ENCODE measurements at regions not wholly inside any gene's neighbourhood (a gene's known extent, or its start where the extent isn't known, plus 50 kb on each side); places are given as distances from the start of the nearest gene placed in this dataset.

DNA sequence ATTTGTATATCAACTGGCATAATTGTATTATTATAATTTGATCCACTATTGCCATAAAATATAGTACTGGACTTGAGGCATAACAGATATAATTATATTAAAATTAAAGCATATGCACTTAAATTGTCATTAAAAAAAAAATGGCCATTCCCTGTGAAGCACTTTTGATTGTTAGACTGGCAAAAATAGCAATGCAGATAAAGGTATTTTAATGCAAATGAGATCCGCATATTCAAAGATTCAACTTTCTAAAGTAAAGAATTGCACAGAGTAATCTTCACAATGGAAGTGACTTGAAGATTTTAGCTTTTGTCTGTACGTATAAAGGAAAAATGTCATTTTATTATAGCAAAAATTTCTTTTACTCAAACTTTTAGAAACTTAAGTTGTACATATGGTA is 871.8 kb upstream of the PABPC4L start:
- H3K27me3 Mint-ChIP-seq (ENCODE audit: low read depth), result no peaks in the 10 kb centered on the region
- H3K36me3 Mint-ChIP-seq (ENCODE audit: low read depth), result no peaks in the 10 kb centered on the region
- no peak for ATAC-seq
- H3K4me3 Mint-ChIP-seq, result no peak overlapping the region
- ChIA-PET CTCF (no interaction called here), POLR2A (no interaction called here)
- no peak for DNase-seq
- H3K4me1 Mint-ChIP-seq (ENCODE audit: low read depth), result no peaks in the 10 kb centered on the region
- no peak overlapping the region for H3K27ac Mint-ChIP-seq
- peaks cover 14% of the 10 kb centered on the region for H3K9me3 Mint-ChIP-seq (ENCODE audit: insufficient read depth)

DNA sequence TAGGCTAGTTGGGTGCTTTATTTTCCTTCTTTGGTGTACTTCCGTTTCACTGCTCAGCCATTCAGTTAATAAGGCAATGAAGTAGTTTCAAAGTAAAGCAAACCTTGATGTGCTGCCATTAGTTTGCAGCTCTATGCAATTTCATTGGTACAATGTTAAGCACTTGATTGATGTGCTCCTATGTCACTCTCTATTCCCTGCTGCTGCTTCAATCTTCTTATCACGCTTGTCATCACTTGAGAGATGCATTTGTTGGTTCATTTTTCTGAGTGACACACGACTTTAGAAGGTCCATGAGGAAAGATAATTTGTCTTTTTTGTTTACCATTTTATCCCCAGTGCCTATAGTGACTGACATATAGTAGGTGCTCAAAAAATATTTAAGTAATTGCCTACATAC is 871.0 kb upstream of the PABPC4L start:
- CTCF ChIA-PET, result no interaction called here
- ATAC-seq (no peak), DNase-seq (no peak)
- Mint-ChIP-seq H3K4me1 (ENCODE audit: low read depth) (no peaks in the 10 kb centered on the region), H3K9me3 (ENCODE audit: insufficient read depth) (peaks cover 11% of the 10 kb centered on the region), H3K27ac (no peak overlapping the region), H3K4me3 (no peak overlapping the region), H3K36me3 (ENCODE audit: low read depth) (no peaks in the 10 kb centered on the region), H3K27me3 (ENCODE audit: low read depth) (no peaks in the 10 kb centered on the region)
- POLR2A ChIA-PET, result no interaction called here

DNA sequence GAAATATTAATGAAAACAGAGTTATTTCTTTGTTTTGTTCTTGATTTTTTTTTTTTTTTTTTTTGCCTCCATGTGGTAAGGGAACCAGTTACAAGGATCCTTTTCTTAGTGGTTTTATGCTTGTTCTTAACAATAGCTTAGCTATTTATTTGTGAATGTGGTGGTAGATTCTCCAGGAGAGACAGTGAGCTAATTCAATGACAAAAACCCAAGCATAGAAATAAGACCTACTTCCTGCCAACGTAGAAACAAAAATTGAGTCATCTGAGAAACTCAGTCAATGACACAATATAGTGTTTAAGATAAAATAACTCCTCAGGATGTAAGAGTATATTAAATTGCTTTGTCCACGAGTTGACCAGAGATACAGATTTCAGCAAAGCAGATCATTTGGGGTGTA is 863.8 kb upstream of the PABPC4L start:
- no peaks in the 10 kb centered on the region for H3K36me3 Mint-ChIP-seq (ENCODE audit: low read depth)
- no peak for ATAC-seq
- DNase-seq, result no peak
- no peaks in the 10 kb centered on the region for H3K4me1 Mint-ChIP-seq (ENCODE audit: low read depth)
- no peaks in the 10 kb centered on the region for H3K27me3 Mint-ChIP-seq (ENCODE audit: low read depth)
- CTCF ChIA-PET, result no interaction called here
- POLR2A ChIA-PET, result no interaction called here
- no peak overlapping the region for H3K4me3 Mint-ChIP-seq
- peaks cover 3% of the 10 kb centered on the region for H3K9me3 Mint-ChIP-seq (ENCODE audit: insufficient read depth)
- no peak overlapping the region for H3K27ac Mint-ChIP-seq

DNA sequence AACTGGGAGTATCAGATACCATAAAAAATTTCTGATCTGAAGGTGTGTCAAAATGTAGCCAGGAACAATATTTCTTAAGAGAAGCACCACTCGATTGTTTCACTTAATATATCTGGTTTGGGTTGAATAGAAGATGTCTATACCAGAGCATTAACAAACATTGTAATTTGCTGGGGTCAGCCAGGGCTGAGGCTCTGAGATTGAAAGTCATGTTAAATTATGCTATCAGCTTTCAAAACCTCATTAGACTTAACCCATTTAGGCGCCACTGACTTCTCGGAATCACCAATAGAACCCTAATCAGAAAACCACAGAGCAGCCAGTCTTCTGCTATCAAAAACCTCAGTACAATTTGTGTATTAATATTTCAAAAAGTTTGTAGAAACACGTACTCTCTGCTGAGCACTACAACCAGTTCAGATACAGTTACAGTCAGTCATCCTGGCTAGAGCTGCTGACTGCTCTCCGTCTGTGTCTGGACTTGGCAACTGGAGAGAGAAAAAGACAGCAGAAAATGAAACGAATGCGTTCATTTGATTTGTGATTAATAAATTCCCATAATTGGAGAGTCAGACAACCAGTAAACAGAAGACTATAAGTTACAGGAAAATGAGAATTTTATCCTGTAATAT is 848.6 kb upstream of the PABPC4L start:
- CTCF ChIA-PET, result no interaction called here
- no peak overlapping the region for H3K4me3 Mint-ChIP-seq
- DNase-seq (no peak), ATAC-seq (no peak)
- no peak overlapping the region for H3K27ac Mint-ChIP-seq
- H3K27me3 Mint-ChIP-seq (ENCODE audit: low read depth), result no peaks in the 10 kb centered on the region
- H3K4me1 Mint-ChIP-seq (ENCODE audit: low read depth), result no peaks in the 10 kb centered on the region
- H3K36me3 Mint-ChIP-seq (ENCODE audit: low read depth), result no peaks in the 10 kb centered on the region
- POLR2A ChIA-PET, result no interaction called here
- H3K9me3 Mint-ChIP-seq (ENCODE audit: insufficient read depth), result no peaks in the 10 kb centered on the region

DNA sequence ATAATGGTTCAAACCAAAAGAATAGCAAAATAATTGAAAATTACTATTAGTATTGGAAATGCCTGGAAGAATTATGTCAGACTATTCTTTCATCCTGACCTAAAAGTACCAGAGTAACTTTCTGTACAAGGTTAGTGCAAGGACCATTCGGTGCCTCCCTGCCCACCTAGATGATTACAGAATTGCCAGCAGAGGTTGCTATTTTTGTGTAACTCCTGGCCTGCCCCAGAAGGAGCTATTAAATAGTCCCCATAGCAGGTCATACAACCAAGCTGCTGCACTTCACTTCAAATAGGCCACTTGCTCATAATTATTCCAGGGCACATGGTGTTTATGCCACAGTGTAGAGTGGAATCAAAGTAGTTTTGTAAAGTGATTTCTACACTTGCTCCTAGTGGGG is 831.1 kb upstream of the PABPC4L start:
- ATAC-seq (no peak), DNase-seq (no peak)
- Mint-ChIP-seq H3K36me3 (ENCODE audit: low read depth) (no peaks in the 10 kb centered on the region), H3K27me3 (ENCODE audit: low read depth) (no peaks in the 10 kb centered on the region), H3K4me3 (no peak overlapping the region), H3K27ac (no peak overlapping the region), H3K4me1 (ENCODE audit: low read depth) (no peaks in the 10 kb centered on the region), H3K9me3 (ENCODE audit: insufficient read depth) (no peaks in the 10 kb centered on the region)
- ChIA-PET CTCF (no interaction called here), POLR2A (no interaction called here)

DNA sequence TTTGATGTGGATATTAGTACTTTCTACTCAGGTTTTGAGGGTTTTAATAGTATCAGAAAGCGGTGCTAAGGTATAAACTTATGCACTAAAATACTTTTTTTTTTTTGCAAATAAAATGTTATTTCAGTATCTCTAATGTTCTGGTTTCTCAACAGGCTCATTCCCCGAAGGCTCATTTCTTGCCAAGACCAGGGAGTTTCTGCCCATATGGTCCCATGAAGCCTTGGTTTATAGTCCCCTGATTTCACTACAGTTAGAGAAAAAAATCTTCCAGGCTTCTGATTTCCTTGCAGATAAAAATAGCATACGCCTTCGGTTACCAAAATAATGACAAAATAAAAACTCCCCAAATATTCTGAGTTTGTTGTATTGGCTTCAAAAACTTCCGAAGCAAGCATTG is 814.2 kb upstream of the PABPC4L start:
- no peaks in the 10 kb centered on the region for H3K27me3 Mint-ChIP-seq (ENCODE audit: low read depth)
- no peak for DNase-seq
- ATAC-seq, result no peak

DNA sequence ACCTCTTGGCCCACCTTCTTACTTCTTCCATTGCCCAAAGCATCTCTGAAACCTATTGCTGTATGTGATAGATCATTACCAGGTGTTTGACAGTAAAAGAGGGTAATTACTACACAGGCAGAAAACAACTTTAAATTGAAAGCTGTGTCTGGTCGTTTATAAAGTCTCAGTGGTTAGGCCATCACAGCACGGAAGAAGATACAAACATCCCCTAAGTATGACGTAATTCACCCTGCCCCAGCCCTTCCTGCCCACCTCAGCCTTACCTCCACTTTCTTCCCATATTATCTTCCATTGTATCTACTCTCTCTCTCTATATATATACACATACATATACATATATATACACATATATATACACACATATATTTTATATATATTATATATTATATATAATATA is 805.8 kb upstream of the PABPC4L start:
- no peak for DNase-seq
- no peak overlapping the region for H3K27ac Mint-ChIP-seq
- no peak for ATAC-seq
- H3K4me1 Mint-ChIP-seq (ENCODE audit: low read depth), result no peaks in the 10 kb centered on the region
- CTCF ChIA-PET, result no interaction called here
- no peak overlapping the region for H3K4me3 Mint-ChIP-seq
- POLR2A ChIA-PET, result no interaction called here
- no peaks in the 10 kb centered on the region for H3K27me3 Mint-ChIP-seq (ENCODE audit: low read depth)
- no peaks in the 10 kb centered on the region for H3K36me3 Mint-ChIP-seq (ENCODE audit: low read depth)
- H3K9me3 Mint-ChIP-seq (ENCODE audit: insufficient read depth), result no peaks in the 10 kb centered on the region

More for the DNA sequence above, 814.2 kb upstream of the PABPC4L start:
- Mint-ChIP-seq H3K36me3 (ENCODE audit: low read depth) (no peaks in the 10 kb centered on the region), H3K9me3 (ENCODE audit: insufficient read depth) (peaks cover 3% of the 10 kb centered on the region), H3K4me1 (ENCODE audit: low read depth) (no peaks in the 10 kb centered on the region), H3K27ac (no peak overlapping the region), H3K4me3 (no peak overlapping the region)
- ChIA-PET POLR2A (no interaction called here), CTCF (no interaction called here)

DNA sequence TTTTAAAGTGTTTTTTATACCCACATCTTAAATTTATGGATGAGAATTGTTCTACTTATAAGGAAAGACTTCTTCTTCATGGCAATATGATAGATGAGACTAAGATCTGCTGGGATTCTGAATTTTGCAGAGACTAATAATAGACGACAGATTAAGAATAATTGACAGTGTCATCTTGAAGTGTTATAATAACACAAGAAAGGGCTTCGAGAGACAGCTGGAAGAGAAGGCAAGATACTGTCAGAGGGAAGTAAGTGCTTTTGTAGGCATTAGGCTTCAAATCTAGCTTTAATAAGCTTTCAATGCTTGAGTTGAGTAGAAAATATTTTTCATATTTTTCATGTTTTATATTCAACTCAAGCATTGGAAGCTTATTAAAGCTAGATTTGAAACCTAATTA is 797.6 kb upstream of the PABPC4L start:
- Mint-ChIP-seq H3K4me3 (no peak overlapping the region), H3K27me3 (ENCODE audit: low read depth) (no peaks in the 10 kb centered on the region), H3K9me3 (ENCODE audit: insufficient read depth) (no peaks in the 10 kb centered on the region), H3K36me3 (ENCODE audit: low read depth) (no peaks in the 10 kb centered on the region), H3K27ac (no peak overlapping the region), H3K4me1 (ENCODE audit: low read depth) (no peaks in the 10 kb centered on the region)
- POLR2A ChIA-PET, result no interaction called here
- ATAC-seq (no peak), DNase-seq (no peak)
- CTCF ChIA-PET, result no interaction called here

DNA sequence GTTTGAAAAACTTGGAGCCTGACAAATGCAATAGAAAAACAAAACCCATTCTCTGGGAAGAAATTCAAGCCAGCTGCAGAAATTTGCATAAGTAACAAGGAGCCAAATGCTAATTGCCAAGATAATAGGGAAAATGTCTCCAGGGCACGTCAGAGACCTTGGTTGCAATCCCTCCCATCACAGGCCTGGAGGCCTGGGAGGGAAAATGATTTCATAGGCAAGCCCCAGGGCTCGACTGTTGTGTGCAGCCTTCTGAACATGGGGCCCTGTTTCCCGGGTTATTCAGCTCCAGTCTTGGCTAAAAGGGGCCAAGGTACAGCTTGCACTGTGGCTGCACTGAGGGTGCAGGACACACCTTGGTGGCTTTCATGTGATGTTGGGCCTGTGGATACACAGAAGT is 760.4 kb upstream of the PABPC4L start:
- Mint-ChIP-seq H3K27me3 (ENCODE audit: low read depth) (no peaks in the 10 kb centered on the region), H3K36me3 (ENCODE audit: low read depth) (no peaks in the 10 kb centered on the region), H3K9me3 (ENCODE audit: insufficient read depth) (peaks cover 3% of the 10 kb centered on the region), H3K4me1 (ENCODE audit: low read depth) (no peaks in the 10 kb centered on the region), H3K4me3 (no peak overlapping the region), H3K27ac (no peak overlapping the region)
- ATAC-seq (no peak), DNase-seq (no peak)
- CTCF ChIA-PET, result no interaction called here
- POLR2A ChIA-PET, result no interaction called here

DNA sequence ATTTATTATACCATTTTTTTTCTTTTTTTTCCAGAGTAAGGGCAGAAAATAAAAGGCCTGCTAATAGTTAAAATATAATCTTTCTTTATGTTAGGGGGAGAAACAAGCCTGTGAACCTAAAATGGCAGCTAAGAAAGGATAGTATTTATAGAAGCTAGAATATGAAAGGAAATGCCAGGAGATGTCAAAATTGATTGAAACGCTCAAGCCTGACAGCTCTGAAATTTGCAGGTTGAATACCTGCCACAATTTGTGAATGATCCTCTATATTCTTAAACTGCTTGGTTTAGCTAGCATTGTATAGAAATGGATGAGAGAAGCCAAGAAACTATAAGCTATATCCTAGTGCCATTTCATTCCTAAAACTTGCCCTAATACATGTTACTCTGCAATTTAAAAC is 757.3 kb upstream of the PABPC4L start:
- no peaks in the 10 kb centered on the region for H3K27me3 Mint-ChIP-seq (ENCODE audit: low read depth)
- no peaks in the 10 kb centered on the region for H3K36me3 Mint-ChIP-seq (ENCODE audit: low read depth)
- CTCF ChIA-PET, result no interaction called here
- no peaks in the 10 kb centered on the region for H3K4me1 Mint-ChIP-seq (ENCODE audit: low read depth)
- H3K4me3 Mint-ChIP-seq, result no peak overlapping the region
- H3K27ac Mint-ChIP-seq, result no peak overlapping the region
- POLR2A ChIA-PET, result no interaction called here
- peaks cover 17% of the 10 kb centered on the region for H3K9me3 Mint-ChIP-seq (ENCODE audit: insufficient read depth)
- no peak for DNase-seq
- no peak for ATAC-seq

DNA sequence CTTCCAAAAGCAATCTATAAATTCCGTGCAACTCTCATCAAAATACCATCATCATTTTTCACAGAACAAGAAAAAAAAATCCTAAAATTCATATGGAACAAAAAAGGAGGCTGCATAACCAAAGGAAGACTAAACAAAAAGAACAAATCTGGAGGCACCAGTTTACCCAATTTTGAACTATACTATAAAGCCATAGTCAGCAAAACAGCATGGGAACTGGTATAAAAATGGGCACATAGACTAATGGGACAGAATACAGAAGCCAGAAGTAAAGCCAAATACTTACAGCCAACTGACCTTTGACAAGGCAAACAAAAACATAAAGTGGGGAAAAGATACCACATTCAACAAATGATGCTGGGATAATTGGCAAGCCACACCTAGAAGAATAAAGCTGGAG is 753.5 kb upstream of the PABPC4L start:
- H3K27ac Mint-ChIP-seq, result no peak overlapping the region
- H3K4me3 Mint-ChIP-seq, result no peak overlapping the region
- ATAC-seq (no peak), DNase-seq (no peak)
- no peaks in the 10 kb centered on the region for H3K4me1 Mint-ChIP-seq (ENCODE audit: low read depth)
- ChIA-PET POLR2A (no interaction called here), CTCF (no interaction called here)
- peaks cover 17% of the 10 kb centered on the region for H3K9me3 Mint-ChIP-seq (ENCODE audit: insufficient read depth)
- no peaks in the 10 kb centered on the region for H3K36me3 Mint-ChIP-seq (ENCODE audit: low read depth)
- H3K27me3 Mint-ChIP-seq (ENCODE audit: low read depth), result no peaks in the 10 kb centered on the region

DNA sequence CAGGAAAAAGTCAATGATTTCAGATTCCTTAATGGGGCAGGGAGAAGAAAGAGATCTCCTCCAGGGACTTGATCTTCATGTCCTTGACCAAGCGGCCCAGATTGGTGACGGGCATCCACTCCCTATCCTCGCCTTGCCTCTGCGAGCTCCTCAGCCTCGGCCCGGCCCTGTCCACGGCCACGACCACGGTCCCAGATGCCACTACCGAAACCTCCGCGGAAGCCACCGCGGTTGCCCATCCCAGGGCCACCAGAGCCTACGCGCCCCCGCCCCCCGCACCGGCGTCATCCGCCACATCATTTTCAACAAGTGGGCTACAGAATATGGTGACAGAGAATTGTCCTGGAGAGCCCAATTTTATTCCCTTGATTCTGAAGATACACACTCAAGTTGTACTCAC is 751.2 kb upstream of the PABPC4L start:
- POLR2A ChIA-PET, result no interaction called here
- CTCF ChIA-PET, result no interaction called here
- H3K27me3 Mint-ChIP-seq (ENCODE audit: low read depth), result no peaks in the 10 kb centered on the region

DNA sequence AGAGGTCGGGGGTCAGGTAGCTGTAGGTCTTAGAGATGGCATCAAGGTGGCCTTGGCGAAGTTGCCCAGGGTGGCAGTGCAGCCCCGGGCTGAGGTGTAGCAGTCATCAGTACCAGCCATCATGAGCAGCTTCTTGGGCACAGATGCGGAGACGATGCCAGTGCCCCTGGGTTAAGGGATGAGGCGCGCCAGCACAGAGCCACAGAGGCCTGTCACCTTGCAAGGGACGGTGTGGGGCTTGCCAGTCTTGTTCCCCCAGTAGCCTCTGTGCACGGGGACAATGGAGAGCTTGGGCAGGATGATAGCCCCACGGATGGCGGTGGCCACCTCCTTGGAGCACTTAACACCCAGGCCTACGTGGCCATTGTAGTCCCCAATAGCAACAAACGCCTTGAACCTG is 750.7 kb upstream of the PABPC4L start:
- Mint-ChIP-seq H3K27me3 (ENCODE audit: low read depth) (no peaks in the 10 kb centered on the region), H3K36me3 (ENCODE audit: low read depth) (no peaks in the 10 kb centered on the region), H3K4me1 (ENCODE audit: low read depth) (no peaks in the 10 kb centered on the region), H3K27ac (no peak overlapping the region), H3K9me3 (ENCODE audit: insufficient read depth) (peaks cover 17% of the 10 kb centered on the region), H3K4me3 (no peak overlapping the region)
- POLR2A ChIA-PET, result no interaction called here
- DNase-seq (no peak), ATAC-seq (no peak)
- CTCF ChIA-PET, result no interaction called here

More for the DNA sequence above, 751.2 kb upstream of the PABPC4L start:
- ATAC-seq (no peak), DNase-seq (no peak)
- H3K27ac Mint-ChIP-seq, result no peak overlapping the region
- H3K4me3 Mint-ChIP-seq, result no peak overlapping the region
- H3K4me1 Mint-ChIP-seq (ENCODE audit: low read depth), result no peaks in the 10 kb centered on the region
- no peaks in the 10 kb centered on the region for H3K36me3 Mint-ChIP-seq (ENCODE audit: low read depth)
- H3K9me3 Mint-ChIP-seq (ENCODE audit: insufficient read depth), result peaks cover 17% of the 10 kb centered on the region
